ENCODE measurements at regions not wholly inside any gene's neighbourhood (a gene's known extent, or its start where the extent isn't known, plus 50 kb on each side); places are given as distances from the start of the nearest gene placed in this dataset.

GRCh38 chr15:56804938-56805337 is 71.6 kb upstream of the ZNF280D start:
- Histone ChIP-seq H3K79me2 (ENCODE audit: control insufficient read depth, low read length) (no peaks in the 10 kb centered on the region), H3K36me3 (ENCODE audit: control insufficient read depth, low read length) (peaks cover 11% of the 10 kb centered on the region), H3K9me2 (replicated peaks; ENCODE audit: control insufficient read depth, low read length) (no peaks in the 10 kb centered on the region), H3K27ac (ENCODE audit: low read depth, low read length) (peak overlapping the region; percentile 77), H3K9me3 (ENCODE audit: control insufficient read depth, insufficient read depth, low read length) (peaks cover 36% of the 10 kb centered on the region), H3K4me2 (ENCODE audit: low read length) (peak overlapping the region; percentile 91), H4K20me1 (ENCODE audit: control insufficient read depth, insufficient read depth, low read depth, low read length) (no peaks in the 10 kb centered on the region), H3F3A (ENCODE audit: control insufficient read depth, insufficient read depth) (no peaks in the 10 kb centered on the region), H3K4me1 (ENCODE audit: control insufficient read depth, low read length) (peaks cover 46% of the 10 kb centered on the region), H3K4me3 (ENCODE audit: low read length) (peak overlapping the region; percentile 63), H3K27me3 (ENCODE audit: control insufficient read depth, low read length) (no peaks in the 10 kb centered on the region)
- TF ChIP-seq EZH2phosphoT487 (IDR thresholded peaks at IDR 0.05; ENCODE audit: borderline replicate concordance, low read length) = no peak
- peak; percentile 10 for TF ChIP-seq CTCF (IDR thresholded peaks at IDR 0.05; ENCODE audit: low read depth, low read length, poor library complexity, severe bottlenecking)

- Histone ChIP-seq H3K27ac (ENCODE audit: low read depth, low read length) (peak overlapping the region; percentile 77), H3K4me3 (ENCODE audit: low read length) (peak overlapping the region; percentile 67), H3K36me3 (ENCODE audit: control insufficient read depth, low read length) (peaks cover 11% of the 10 kb centered on the region), H3F3A (ENCODE audit: control insufficient read depth, insufficient read depth) (no peaks in the 10 kb centered on the region), H3K27me3 (ENCODE audit: control insufficient read depth, low read length) (no peaks in the 10 kb centered on the region), H3K4me2 (ENCODE audit: low read length) (peak overlapping the region; percentile 91), H3K4me1 (ENCODE audit: control insufficient read depth, low read length) (peaks cover 46% of the 10 kb centered on the region), H4K20me1 (ENCODE audit: control insufficient read depth, insufficient read depth, low read depth, low read length) (no peaks in the 10 kb centered on the region), H3K9me3 (ENCODE audit: control insufficient read depth, insufficient read depth, low read length) (peaks cover 30% of the 10 kb centered on the region), H3K79me2 (ENCODE audit: control insufficient read depth, low read length) (no peaks in the 10 kb centered on the region), H3K9me2 (replicated peaks; ENCODE audit: control insufficient read depth, low read length) (no peaks in the 10 kb centered on the region)
- TF ChIP-seq EZH2phosphoT487 (IDR thresholded peaks at IDR 0.05; ENCODE audit: borderline replicate concordance, low read length) = no peak
- no peak for TF ChIP-seq CTCF (IDR thresholded peaks at IDR 0.05; ENCODE audit: low read depth, low read length, poor library complexity, severe bottlenecking)
Measured at GRCh38 chr15:56804279-56804678, 71.0 kb upstream of the ZNF280D start.

- H3K4me3 ChIP-seq (ENCODE audit: low read length) = no peak overlapping the region
- H4K20me1 ChIP-seq (ENCODE audit: control insufficient read depth, insufficient read depth, low read depth, low read length) = no peaks in the 10 kb centered on the region
- no peaks in the 10 kb centered on the region for H3F3A ChIP-seq (ENCODE audit: control insufficient read depth, insufficient read depth)
- peaks cover 12% of the 10 kb centered on the region; the same call in 1 of the 2 replicates for H3K9me3 ChIP-seq (ENCODE audit: control insufficient read depth, insufficient read depth, low read length)
- H3K27me3 ChIP-seq (ENCODE audit: control insufficient read depth, low read length) = no peaks in the 10 kb centered on the region
- H3K4me2 ChIP-seq (ENCODE audit: low read length) = no peak overlapping the region
- H3K79me2 ChIP-seq (ENCODE audit: control insufficient read depth, low read length) = no peaks in the 10 kb centered on the region
- no peaks in the 10 kb centered on the region for H3K9me2 ChIP-seq (replicated peaks; ENCODE audit: control insufficient read depth, low read length)
- TF ChIP-seq CTCF (IDR thresholded peaks at IDR 0.05; ENCODE audit: low read depth, low read length, poor library complexity, severe bottlenecking) (no peak), EZH2phosphoT487 (IDR thresholded peaks at IDR 0.05; ENCODE audit: borderline replicate concordance, low read length) (no peak)
- peaks cover 46% of the 10 kb centered on the region for H3K4me1 ChIP-seq (ENCODE audit: control insufficient read depth, low read length)
- H3K27ac ChIP-seq (ENCODE audit: low read depth, low read length) = no peak overlapping the region
- H3K36me3 ChIP-seq (ENCODE audit: control insufficient read depth, low read length) = peaks cover 11% of the 10 kb centered on the region
Measured at GRCh38 chr15:56802161-56802560, 68.9 kb upstream of the ZNF280D start.
